ENCODE measurements at regions not wholly inside any gene's neighbourhood (a gene's known extent, or its start where the extent isn't known, plus 50 kb on each side); places are given as distances from the start of the nearest gene placed in this dataset.

GRCh38 chr4:83782591-83782990 is 246.7 kb downstream of the GPAT3 start:
- TF ChIP-seq POLR2A (IDR thresholded peaks at IDR 0.05) (no peak), CTCF (IDR thresholded peaks at IDR 0.05) (no peak)

Data from vagina (tissue), 2 donors.